Fibroblast of lung (primary cell): ENCODE measurements at regions not wholly inside any gene's neighbourhood (a gene's known extent, or its start where the extent isn't known, plus 50 kb on each side); places are given as distances from the start of the nearest gene placed in this dataset.

Experiments
- DNase-seq, 2 donors: peaks; one replicate each; pipeline versions ENCODE4 v3.0.0 to v3.0.0-alpha.2; 2010; ENCODE audit warnings: low read depth in 2 of 2
- H2AFZ ChIP-seq: 2 replicates; pipeline ENCODE4 v1.5.1; 2012; ENCODE audit warnings: low read length, control low read depth, inconsistent platforms
- H3K27ac ChIP-seq: 2 replicates; pipeline ENCODE4 v1.5.1; 2011; ENCODE audit warnings: low read length, control low read depth; ENCODE audit not compliant: insufficient read depth
- H3K27me3 ChIP-seq: 2 replicates; pipeline ENCODE4 v1.5.1; 2011; ENCODE audit warnings: mild to moderate bottlenecking, low read length; ENCODE audit not compliant: control insufficient read depth, insufficient read depth
- H3K36me3 ChIP-seq: 2 replicates; pipeline ENCODE4 v1.5.1; 2011; ENCODE audit warnings: low read length; ENCODE audit not compliant: control insufficient read depth, insufficient read depth
- H3K4me1 ChIP-seq: 2 replicates; pipeline ENCODE4 v1.5.1; 2011; ENCODE audit warnings: low read length; ENCODE audit not compliant: control insufficient read depth, insufficient read depth; ENCODE audit errors: extremely low read depth
- H3K4me2 ChIP-seq: 2 replicates; pipeline ENCODE4 v1.5.1; 2011; ENCODE audit warnings: low read length, control low read depth; ENCODE audit not compliant: insufficient read depth; ENCODE audit errors: extremely low read depth
- H3K4me3 ChIP-seq, 4 experiments: fragments of 200-600 bp in 1 of 4; sonication (generic) in 1 of 4; replicated peaks in 1 of 4; 2 replicates each; pipeline ENCODE4 v1.5.1; 2011 to 2016; ENCODE audit warnings: low read length in 4 of 4, low read depth in 3 of 4, mild to moderate bottlenecking in 3 of 4, control low read depth in 2 of 4, inconsistent platforms in 1 of 4, mixed read lengths in 1 of 4; ENCODE audit not compliant: insufficient read depth in 1 of 4; ENCODE audit errors: control extremely low read depth in 1 of 4
- H3K79me2 ChIP-seq: 2 replicates; pipeline ENCODE4 v1.5.1; 2012; ENCODE audit warnings: mild to moderate bottlenecking, low read length, inconsistent platforms; ENCODE audit not compliant: control insufficient read depth, insufficient read depth
- H3K9ac ChIP-seq: 2 replicates; pipeline ENCODE4 v1.5.1; 2011; ENCODE audit warnings: mild to moderate bottlenecking, low read length, control low read depth; ENCODE audit not compliant: insufficient read depth
- H3K9me3 ChIP-seq: 2 replicates; pipeline ENCODE4 v1.5.1; 2012; ENCODE audit warnings: low read depth, low read length; ENCODE audit not compliant: control insufficient read depth, insufficient read depth
- H4K20me1 ChIP-seq: 2 replicates; pipeline ENCODE4 v1.5.1; 2011; ENCODE audit warnings: low read length; ENCODE audit not compliant: control insufficient read depth, insufficient read depth; ENCODE audit errors: extremely low read depth
- EZH2 ChIP-seq: IDR thresholded peaks from 2 replicates; pipeline ENCODE4 v1.5.1; 2012; ENCODE audit warnings: low read length, control low read depth, mild to moderate bottlenecking; ENCODE audit errors: missing control alignments
- TF ChIP-seq, protein P1 (sequence below), 2 donors: IDR thresholded peaks in 1 of 2; conservative IDR thresholded peaks in 1 of 2; 1 replicate in 1 of 2; 2 replicates in 1 of 2; pipeline ENCODE4 v1.5.1; 2011 to 2012; ENCODE audit warnings: low read length in 2 of 2, control low read depth in 1 of 2, inconsistent platforms in 1 of 2, low read depth in 1 of 2, mild to moderate bottlenecking in 1 of 2

GRCh38 chr6:164533045-164533362, 776.4 kb downstream of the C6orf118 start:
- Histone ChIP-seq H3K4me1 (no peaks in the 10 kb centered on the region), H3K79me2 (no peaks in the 10 kb centered on the region), H3K27ac (no peak overlapping the region), H3K27me3 (no peaks in the 10 kb centered on the region), H2AFZ (no peak overlapping the region), H3K4me2 (no peak overlapping the region), H3K9me3 (no peaks in the 10 kb centered on the region), H3K36me3 (no peaks in the 10 kb centered on the region), H4K20me1 (no peaks in the 10 kb centered on the region), H3K4me3 (no peak overlapping the region), H3K9ac (no peak overlapping the region)
- no peak for TF ChIP-seq EZH2
- TF ChIP-seq, protein P1, sequence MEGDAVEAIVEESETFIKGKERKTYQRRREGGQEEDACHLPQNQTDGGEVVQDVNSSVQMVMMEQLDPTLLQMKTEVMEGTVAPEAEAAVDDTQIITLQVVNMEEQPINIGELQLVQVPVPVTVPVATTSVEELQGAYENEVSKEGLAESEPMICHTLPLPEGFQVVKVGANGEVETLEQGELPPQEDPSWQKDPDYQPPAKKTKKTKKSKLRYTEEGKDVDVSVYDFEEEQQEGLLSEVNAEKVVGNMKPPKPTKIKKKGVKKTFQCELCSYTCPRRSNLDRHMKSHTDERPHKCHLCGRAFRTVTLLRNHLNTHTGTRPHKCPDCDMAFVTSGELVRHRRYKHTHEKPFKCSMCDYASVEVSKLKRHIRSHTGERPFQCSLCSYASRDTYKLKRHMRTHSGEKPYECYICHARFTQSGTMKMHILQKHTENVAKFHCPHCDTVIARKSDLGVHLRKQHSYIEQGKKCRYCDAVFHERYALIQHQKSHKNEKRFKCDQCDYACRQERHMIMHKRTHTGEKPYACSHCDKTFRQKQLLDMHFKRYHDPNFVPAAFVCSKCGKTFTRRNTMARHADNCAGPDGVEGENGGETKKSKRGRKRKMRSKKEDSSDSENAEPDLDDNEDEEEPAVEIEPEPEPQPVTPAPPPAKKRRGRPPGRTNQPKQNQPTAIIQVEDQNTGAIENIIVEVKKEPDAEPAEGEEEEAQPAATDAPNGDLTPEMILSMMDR (conservative IDR thresholded peaks at IDR 0.05 in 1 of 2, IDR thresholded peaks at IDR 0.05 in 1 of 2; ENCODE audit: low read depth in 1 of 2, low read length in 2 of 2) = no peak
- no peak for DNase-seq

DNA sequence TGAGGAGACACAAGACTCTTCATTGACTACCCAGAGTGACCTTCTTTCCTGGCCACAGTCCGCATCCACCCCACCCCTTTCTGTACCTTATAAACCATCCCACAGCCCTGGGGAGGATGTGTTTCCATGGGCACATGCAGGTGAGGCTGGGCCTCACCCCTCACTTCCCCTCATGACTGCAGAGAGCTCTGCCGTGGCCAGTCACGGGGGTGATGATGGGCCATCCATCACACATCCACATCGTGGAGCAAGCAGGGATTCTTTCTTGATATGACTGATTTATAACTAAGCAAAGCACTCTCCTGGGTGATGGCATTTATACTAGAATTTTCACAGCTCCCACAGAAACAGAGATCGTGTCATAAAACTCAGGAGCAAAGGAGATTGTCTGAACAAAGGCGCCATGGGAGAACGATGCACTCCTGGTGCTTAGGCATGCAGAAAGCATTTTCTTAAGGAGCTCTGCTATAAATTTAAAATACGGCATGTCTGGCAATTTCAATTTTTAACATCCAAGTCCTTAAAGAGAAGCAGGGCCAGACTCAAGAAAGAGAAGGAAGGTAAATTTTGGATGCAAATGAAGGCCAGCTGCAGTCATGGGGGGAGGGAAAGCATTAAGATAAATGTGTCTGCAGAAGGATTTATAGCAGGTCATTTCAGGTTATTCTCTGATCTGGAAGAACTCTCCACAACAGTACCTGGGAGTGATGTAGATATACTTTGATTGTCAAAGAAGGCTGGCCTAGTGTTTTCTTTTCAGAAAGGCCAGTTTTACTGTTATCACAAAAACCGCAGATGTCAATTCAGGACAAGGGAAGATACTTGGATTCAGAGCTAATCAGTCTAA, 777.0 kb downstream of the C6orf118 start:
- no peak overlapping the region for H3K27ac ChIP-seq
- TF ChIP-seq EZH2 = no peak
- TF ChIP-seq, protein P1 (conservative IDR thresholded peaks at IDR 0.05 in 1 of 2, IDR thresholded peaks at IDR 0.05 in 1 of 2; ENCODE audit: low read depth in 1 of 2, low read length in 2 of 2) = no peak
- H3K9ac ChIP-seq = no peak overlapping the region
- no peaks in the 10 kb centered on the region for H3K27me3 ChIP-seq
- H3K4me1 ChIP-seq = no peaks in the 10 kb centered on the region
- no peaks in the 10 kb centered on the region for H4K20me1 ChIP-seq
- DNase-seq = no peak
- no peaks in the 10 kb centered on the region for H3K79me2 ChIP-seq
- no peaks in the 10 kb centered on the region for H3K9me3 ChIP-seq
- no peak overlapping the region for H2AFZ ChIP-seq
- H3K36me3 ChIP-seq = no peaks in the 10 kb centered on the region
- no peak overlapping the region for H3K4me2 ChIP-seq
- H3K4me3 ChIP-seq = no peak overlapping the region

GRCh38 chr6:164531736-164532135, 777.7 kb downstream of the C6orf118 start:
- TF ChIP-seq, protein P1 (conservative IDR thresholded peaks at IDR 0.05 in 1 of 2, IDR thresholded peaks at IDR 0.05 in 1 of 2; ENCODE audit: low read depth in 1 of 2, low read length in 2 of 2) = no peak
- TF ChIP-seq EZH2 = no peak
- H3K4me1 ChIP-seq = no peaks in the 10 kb centered on the region
- H2AFZ ChIP-seq = no peak overlapping the region
- H3K79me2 ChIP-seq = no peaks in the 10 kb centered on the region
- no peak overlapping the region for H3K4me2 ChIP-seq
- no peak overlapping the region for H3K9ac ChIP-seq
- H4K20me1 ChIP-seq = no peaks in the 10 kb centered on the region
- no peaks in the 10 kb centered on the region for H3K9me3 ChIP-seq
- no peak overlapping the region for H3K4me3 ChIP-seq
- no peaks in the 10 kb centered on the region for H3K27me3 ChIP-seq
- H3K27ac ChIP-seq = no peak overlapping the region
- H3K36me3 ChIP-seq = no peaks in the 10 kb centered on the region
- DNase-seq = peak in 1 of 2 donors; percentile 34
